Esophagus muscularis mucosa (tissue), 3 donors: ENCODE measurements at regions not wholly inside any gene's neighbourhood (a gene's known extent, or its start where the extent isn't known, plus 50 kb on each side); places are given as distances from the start of the nearest gene placed in this dataset.

ENCODE experiments used
- EP300 ChIP-seq: sonication (generic); formaldehyde crosslinking; IDR thresholded peaks from one replicate; pipeline ENCODE4 v1.6.1; 2017; ENCODE audit warnings: antibody characterized with exemption
- POLR2AphosphoS5 ChIP-seq, 2 donors: sonication (generic); formaldehyde crosslinking; IDR thresholded peaks; one replicate each; pipeline ENCODE4 v1.6.1; 2017; ENCODE audit warnings: antibody characterized with exemption in 2 of 2

DNA sequence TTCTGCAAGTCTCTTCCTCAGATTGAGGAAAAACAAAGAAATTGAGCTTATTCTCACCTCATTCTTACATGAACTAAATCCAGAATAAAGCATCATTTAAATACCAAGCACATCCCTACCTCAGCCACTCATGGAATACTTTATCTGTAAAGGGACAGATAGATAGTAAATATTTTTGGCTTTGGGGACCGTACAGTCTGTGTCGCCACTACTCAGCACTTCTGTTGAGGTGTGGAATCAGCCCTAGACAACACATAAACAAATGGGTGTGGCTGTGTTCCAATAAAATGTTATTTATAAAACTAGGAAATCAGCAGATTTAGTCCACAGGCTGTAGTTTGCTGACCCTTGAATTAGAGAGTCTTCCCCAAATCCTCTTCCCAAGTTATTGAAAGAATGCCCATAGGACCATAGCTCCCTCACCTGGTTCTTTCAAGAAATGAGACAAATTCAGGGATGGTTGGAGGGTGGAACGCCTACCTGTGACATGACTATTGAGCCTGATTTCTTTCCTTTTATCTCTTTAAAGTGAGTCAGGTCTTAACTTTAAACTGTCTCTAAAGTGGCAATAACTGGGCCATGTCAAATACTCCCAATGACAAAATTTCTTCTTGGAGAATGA, 878.5 kb downstream of the USP25 start:
- TF ChIP-seq POLR2AphosphoS5 (IDR thresholded peaks at IDR 0.05) = no peak
- TF ChIP-seq EP300 = no peak
